Transverse colon (tissue), 4 donors: ENCODE measurements at regions not wholly inside any gene's neighbourhood (a gene's known extent, or its start where the extent isn't known, plus 50 kb on each side); places are given as distances from the start of the nearest gene placed in this dataset.

Source experiments
- DNase-seq: peaks from one replicate; pipeline ENCODE4 v3.0.0-alpha.2; 2019
- H3K27ac ChIP-seq, 4 donors: fragments of 200-600 bp; sonication (generic); 2 replicates each; pipeline ENCODE4 v1.5.1; 2016 to 2018; ENCODE audit warnings: inconsistent platforms in 4 of 4
- H3K27me3 ChIP-seq: fragments of 200-600 bp; sonication (generic); 2 replicates; pipeline ENCODE4 v1.5.1; 2017; ENCODE audit warnings: inconsistent platforms
- H3K36me3 ChIP-seq, 4 donors: fragments of 200-600 bp; sonication (generic); 2 replicates each; pipeline ENCODE4 v1.5.1; 2017 to 2019; ENCODE audit warnings: inconsistent platforms in 4 of 4
- H3K4me1 ChIP-seq, 4 donors: fragments of 200-600 bp; sonication (generic); 2 replicates each; pipeline ENCODE4 v1.5.1; 2017 to 2020; ENCODE audit warnings: inconsistent platforms in 4 of 4
- H3K4me3 ChIP-seq, 4 donors: fragments of 200-600 bp; sonication (generic); 1 replicate in 1 of 4; 2 replicates in 3 of 4; pipeline versions ENCODE4 v1.5.1 to v1.6.1; 2017 to 2019; ENCODE audit warnings: inconsistent platforms in 4 of 4
- H3K9me3 ChIP-seq, 2 donors: fragments of 200-600 bp; sonication (generic); 2 replicates each; pipeline ENCODE4 v1.5.1; 2017 to 2019; ENCODE audit warnings: inconsistent platforms in 2 of 2
- EP300 ChIP-seq: sonication (generic); formaldehyde crosslinking; IDR thresholded peaks from one replicate; pipeline ENCODE4 v1.6.1; 2017; ENCODE audit warnings: antibody characterized with exemption, low read depth
- POLR2A ChIP-seq: fragments of 450-650 bp; IDR thresholded peaks from one replicate; pipeline ENCODE4 v1.6.1; 2016; ENCODE audit warnings: antibody characterized with exemption, mild to moderate bottlenecking, moderate library complexity
- POLR2AphosphoS5 ChIP-seq, 3 donors: sonication (generic); formaldehyde crosslinking; IDR thresholded peaks; one replicate each; pipeline ENCODE4 v1.6.1; 2016; ENCODE audit warnings: antibody characterized with exemption in 3 of 3
- WGBS, 2 donors: methylation state at CpG; one replicate each; pipeline ENCODE4 v1.1.5; 2018; ENCODE audit warnings: low coverage in 1 of 2; 5-methylcytosine and 5-hydroxymethylcytosine counted together
- in situ Hi-C, 4 donors: fragments of 200-750 bp; cut with MboI; loops; one replicate each; pipeline versions ENCODE4 v1.15.0 to v1.15.1; 2017; ENCODE audit warnings: low sequenced_read_pairs in 3 of 4, low pct_ligation_motif_present in 1 of 4, low pct_unique_long_range_greater_than_20kb in 1 of 4
- intact Hi-C: fragments of 100-400 bp; cut with DNase I; formaldehyde crosslinking; loops from one replicate; pipeline ENCODE4 v1.15.1; 2023; ENCODE audit warnings: low total_unique reads
- TF ChIP-seq, protein P1 (sequence below), 5 experiments: fragments of 200-600 bp in 3 of 5; fragments of 450-650 bp in 2 of 5; sonication (generic) in 3 of 5; IDR thresholded peaks; 1 replicate in 2 of 5; 2 replicates in 3 of 5; pipeline ENCODE4 v1.5.1; 2016 to 2017; ENCODE audit warnings: antibody characterized with exemption in 5 of 5, inconsistent platforms in 3 of 5, mild to moderate bottlenecking in 2 of 5, moderate library complexity in 1 of 5

GRCh38 chr3:89584398-89584797, 477.0 kb downstream of the EPHA3 start:
- Histone ChIP-seq H3K9me3 (no peaks in the 10 kb centered on the region), H3K4me1 (no peaks in the 10 kb centered on the region), H3K4me3 (no peak overlapping the region), H3K27me3 (no peaks in the 10 kb centered on the region), H3K27ac (no peak overlapping the region), H3K36me3 (no peaks in the 10 kb centered on the region)
- WGBS, 2 donors = 62 to 71% methylated on average over 3 of the region's 3 CpGs
- no peak for DNase-seq
- TF ChIP-seq, protein P1, sequence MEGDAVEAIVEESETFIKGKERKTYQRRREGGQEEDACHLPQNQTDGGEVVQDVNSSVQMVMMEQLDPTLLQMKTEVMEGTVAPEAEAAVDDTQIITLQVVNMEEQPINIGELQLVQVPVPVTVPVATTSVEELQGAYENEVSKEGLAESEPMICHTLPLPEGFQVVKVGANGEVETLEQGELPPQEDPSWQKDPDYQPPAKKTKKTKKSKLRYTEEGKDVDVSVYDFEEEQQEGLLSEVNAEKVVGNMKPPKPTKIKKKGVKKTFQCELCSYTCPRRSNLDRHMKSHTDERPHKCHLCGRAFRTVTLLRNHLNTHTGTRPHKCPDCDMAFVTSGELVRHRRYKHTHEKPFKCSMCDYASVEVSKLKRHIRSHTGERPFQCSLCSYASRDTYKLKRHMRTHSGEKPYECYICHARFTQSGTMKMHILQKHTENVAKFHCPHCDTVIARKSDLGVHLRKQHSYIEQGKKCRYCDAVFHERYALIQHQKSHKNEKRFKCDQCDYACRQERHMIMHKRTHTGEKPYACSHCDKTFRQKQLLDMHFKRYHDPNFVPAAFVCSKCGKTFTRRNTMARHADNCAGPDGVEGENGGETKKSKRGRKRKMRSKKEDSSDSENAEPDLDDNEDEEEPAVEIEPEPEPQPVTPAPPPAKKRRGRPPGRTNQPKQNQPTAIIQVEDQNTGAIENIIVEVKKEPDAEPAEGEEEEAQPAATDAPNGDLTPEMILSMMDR (IDR thresholded peaks at IDR 0.05) = no peak
- TF ChIP-seq EP300 = no peak
- no peak for TF ChIP-seq POLR2A
- no peak for TF ChIP-seq POLR2AphosphoS5 (IDR thresholded peaks at IDR 0.05)
- intact Hi-C loops = no loop called here
- in situ Hi-C loops = no loop called here

GRCh38 chr3:89586256-89586655, 478.8 kb downstream of the EPHA3 start:
- Histone ChIP-seq H3K9me3 (no peaks in the 10 kb centered on the region), H3K36me3 (no peaks in the 10 kb centered on the region), H3K4me3 (no peak overlapping the region), H3K27ac (no peak overlapping the region), H3K27me3 (no peaks in the 10 kb centered on the region), H3K4me1 (no peaks in the 10 kb centered on the region)
- WGBS, 2 donors = 71% methylated on average over 2 of the region's 2 CpGs; no CpG with 5 or more reads in 1 of the 2 donors
- in situ Hi-C loops = no loop called here
- no peak for TF ChIP-seq POLR2AphosphoS5 (IDR thresholded peaks at IDR 0.05)
- no peak for TF ChIP-seq EP300
- TF ChIP-seq POLR2A = no peak
- TF ChIP-seq, protein P1 (IDR thresholded peaks at IDR 0.05) = no peak
- no peak for DNase-seq
- intact Hi-C loops = no loop called here

- Histone ChIP-seq H3K4me3 (no peak overlapping the region), H3K27ac (no peak overlapping the region), H3K36me3 (no peaks in the 10 kb centered on the region), H3K27me3 (no peaks in the 10 kb centered on the region), H3K9me3 (no peaks in the 10 kb centered on the region), H3K4me1 (no peaks in the 10 kb centered on the region)
- DNase-seq = no peak
- in situ Hi-C loops (no loop called here), intact Hi-C loops (no loop called here)
- WGBS, 2 donors = 97 to 100% methylated on average over 1 of the region's 1 CpG
- TF ChIP-seq POLR2A (no peak), POLR2AphosphoS5 (IDR thresholded peaks at IDR 0.05) (no peak), EP300 (no peak)
- TF ChIP-seq, protein P1 (IDR thresholded peaks at IDR 0.05) = no peak
Measured at GRCh38 chr3:89586676-89587075, 479.3 kb downstream of the EPHA3 start.

DNA sequence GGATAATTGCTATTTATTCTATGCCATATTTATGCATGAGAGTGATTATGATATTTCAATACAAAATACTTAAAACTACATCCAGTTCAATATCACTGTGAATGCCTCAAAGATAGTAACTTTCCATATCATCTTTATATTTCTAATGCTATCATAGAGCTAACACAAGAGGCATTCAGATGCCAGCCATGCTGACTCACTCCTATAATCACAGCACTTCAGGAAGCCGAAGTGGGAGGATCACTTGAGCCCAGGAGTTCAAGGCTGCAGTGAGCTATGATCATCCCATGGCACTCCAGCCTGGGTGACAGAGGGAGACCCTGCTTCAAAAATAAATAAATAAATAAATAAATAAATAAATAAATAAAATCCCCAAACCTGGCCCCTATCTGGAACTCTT, 498.7 kb downstream of the EPHA3 start:
- Histone ChIP-seq H3K36me3 (no peaks in the 10 kb centered on the region), H3K4me3 (no peak overlapping the region), H3K9me3 (no peaks in the 10 kb centered on the region), H3K4me1 (no peaks in the 10 kb centered on the region), H3K27ac (no peak overlapping the region), H3K27me3 (no peaks in the 10 kb centered on the region)
- no peak for DNase-seq
- intact Hi-C loops (no loop called here), in situ Hi-C loops (no loop called here)
- 60 to 62% methylated on average over 1 of the region's 1 CpG for WGBS, 2 donors
- no peak for TF ChIP-seq POLR2AphosphoS5 (IDR thresholded peaks at IDR 0.05)
- no peak for TF ChIP-seq EP300
- no peak for TF ChIP-seq POLR2A
- TF ChIP-seq, protein P1 (IDR thresholded peaks at IDR 0.05) = no peak
